DND-41 (cell line): ENCODE measurements at regions not wholly inside any gene's neighbourhood (a gene's known extent, or its start where the extent isn't known, plus 50 kb on each side); places are given as distances from the start of the nearest gene placed in this dataset.

Experiments used
- ATAC-seq: fragments of 200-7000 bp; cut with Tn5 transposase; 3 replicates; pipeline ENCODE4 v1.9.1; 2021; ENCODE audit warnings: low read depth; ENCODE audit not compliant: insufficient read depth
- DNase-seq: peaks from one replicate; pipeline ENCODE4 v3.0.0-alpha.2; 2020
- H2AFZ ChIP-seq: 2 replicates; pipeline ENCODE4 v1.6.0; 2012; ENCODE audit warnings: low read depth, low read length
- H3K27ac ChIP-seq: 2 replicates; pipeline ENCODE4 v1.5.1; 2012; ENCODE audit warnings: low read length, inconsistent platforms
- H3K27me3 ChIP-seq: fragments of 200-600 bp; sonication (generic); 2 replicates; pipeline ENCODE4 v1.6.0; 2012; ENCODE audit warnings: low read length, mild to moderate bottlenecking, inconsistent platforms; ENCODE audit not compliant: insufficient read depth, poor library complexity
- H3K36me3 ChIP-seq: 2 replicates; pipeline ENCODE4 v1.5.1; 2012; ENCODE audit warnings: low read length, inconsistent platforms; ENCODE audit not compliant: insufficient read depth
- H3K4me1 ChIP-seq: 2 replicates; pipeline ENCODE4 v1.5.1; 2012; ENCODE audit warnings: mild to moderate bottlenecking, low read length; ENCODE audit not compliant: insufficient read depth
- H3K4me2 ChIP-seq: 2 replicates; pipeline ENCODE4 v1.6.0; 2012; ENCODE audit warnings: mild to moderate bottlenecking, moderate library complexity, low read length, inconsistent platforms; ENCODE audit not compliant: insufficient read depth
- H3K4me3 ChIP-seq, 2 experiments: fragments of 200-600 bp in 1 of 2; shearing (Covaris generic) in 1 of 2; 2 replicates each; pipeline ENCODE4 v1.5.1; 2012 to 2016; ENCODE audit warnings: inconsistent platforms in 2 of 2, low read length in 2 of 2, mild to moderate bottlenecking in 2 of 2, low read depth in 1 of 2, moderate library complexity in 1 of 2
- H3K79me2 ChIP-seq: 2 replicates; pipeline ENCODE4 v1.6.0; 2012; ENCODE audit warnings: low read length, inconsistent platforms; ENCODE audit not compliant: insufficient read depth
- H3K9ac ChIP-seq: 2 replicates; pipeline ENCODE4 v1.6.0; 2012; ENCODE audit warnings: low read depth, mild to moderate bottlenecking, inconsistent platforms, low read length, moderate library complexity
- H3K9me3 ChIP-seq: 2 replicates; pipeline ENCODE4 v1.5.1; 2012; ENCODE audit warnings: low read length, moderate library complexity, mild to moderate bottlenecking, inconsistent platforms; ENCODE audit not compliant: insufficient read depth, severe bottlenecking
- H4K20me1 ChIP-seq: 2 replicates; pipeline ENCODE4 v1.6.0; 2012; ENCODE audit warnings: low read length; ENCODE audit not compliant: insufficient read depth
- EZH2 ChIP-seq: IDR thresholded peaks from 3 replicates; pipeline ENCODE4 v1.6.1; 2012; ENCODE audit warnings: borderline replicate concordance, low read depth, mild to moderate bottlenecking, moderate library complexity, low read length, inconsistent platforms; ENCODE audit not compliant: severe bottlenecking
- TF ChIP-seq, protein P1 (sequence below): IDR thresholded peaks from 2 replicates; pipeline ENCODE4 v1.5.1; 2012; ENCODE audit warnings: borderline replicate concordance, low read length, moderate library complexity, mild to moderate bottlenecking; ENCODE audit not compliant: poor library complexity, severe bottlenecking; ENCODE audit errors: extremely low read depth

- DNase-seq (no peak), ATAC-seq (no peak)
- H2AFZ ChIP-seq, result no peak overlapping the region
Observed at GRCh38 chr6:15981956-15982355, 146.9 kb upstream of the MYLIP start.

GRCh38 chr6:15980801-15981200 is 148.1 kb upstream of the MYLIP start:
- no peak for TF ChIP-seq EZH2
- TF ChIP-seq, protein P1, sequence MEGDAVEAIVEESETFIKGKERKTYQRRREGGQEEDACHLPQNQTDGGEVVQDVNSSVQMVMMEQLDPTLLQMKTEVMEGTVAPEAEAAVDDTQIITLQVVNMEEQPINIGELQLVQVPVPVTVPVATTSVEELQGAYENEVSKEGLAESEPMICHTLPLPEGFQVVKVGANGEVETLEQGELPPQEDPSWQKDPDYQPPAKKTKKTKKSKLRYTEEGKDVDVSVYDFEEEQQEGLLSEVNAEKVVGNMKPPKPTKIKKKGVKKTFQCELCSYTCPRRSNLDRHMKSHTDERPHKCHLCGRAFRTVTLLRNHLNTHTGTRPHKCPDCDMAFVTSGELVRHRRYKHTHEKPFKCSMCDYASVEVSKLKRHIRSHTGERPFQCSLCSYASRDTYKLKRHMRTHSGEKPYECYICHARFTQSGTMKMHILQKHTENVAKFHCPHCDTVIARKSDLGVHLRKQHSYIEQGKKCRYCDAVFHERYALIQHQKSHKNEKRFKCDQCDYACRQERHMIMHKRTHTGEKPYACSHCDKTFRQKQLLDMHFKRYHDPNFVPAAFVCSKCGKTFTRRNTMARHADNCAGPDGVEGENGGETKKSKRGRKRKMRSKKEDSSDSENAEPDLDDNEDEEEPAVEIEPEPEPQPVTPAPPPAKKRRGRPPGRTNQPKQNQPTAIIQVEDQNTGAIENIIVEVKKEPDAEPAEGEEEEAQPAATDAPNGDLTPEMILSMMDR, result no peak
- Histone ChIP-seq H2AFZ (no peak overlapping the region), H3K79me2 (no peaks in the 10 kb centered on the region), H4K20me1 (no peaks in the 10 kb centered on the region), H3K9ac (no peak overlapping the region), H3K4me1 (no peaks in the 10 kb centered on the region), H3K4me3 (no peak overlapping the region), H3K27me3 (no peaks in the 10 kb centered on the region), H3K27ac (no peak overlapping the region), H3K36me3 (no peaks in the 10 kb centered on the region), H3K4me2 (no peak overlapping the region), H3K9me3 (no peaks in the 10 kb centered on the region)
- ATAC-seq, result no peak
- DNase-seq, result no peak

More at GRCh38 chr6:15981956-15982355, 146.9 kb upstream of the MYLIP start:
- H3K4me3 ChIP-seq, result no peak overlapping the region
- H3K36me3 ChIP-seq, result no peaks in the 10 kb centered on the region
- H3K4me2 ChIP-seq, result no peak overlapping the region
- no peaks in the 10 kb centered on the region for H3K4me1 ChIP-seq
- no peak overlapping the region for H3K27ac ChIP-seq
- no peaks in the 10 kb centered on the region for H4K20me1 ChIP-seq
- no peaks in the 10 kb centered on the region for H3K27me3 ChIP-seq
- no peaks in the 10 kb centered on the region for H3K79me2 ChIP-seq
- no peaks in the 10 kb centered on the region for H3K9me3 ChIP-seq
- no peak for TF ChIP-seq EZH2
- TF ChIP-seq, protein P1, result no peak
- H3K9ac ChIP-seq, result no peak overlapping the region

- Histone ChIP-seq H3K27ac (no peak overlapping the region), H3K4me3 (no peak overlapping the region), H3K36me3 (no peaks in the 10 kb centered on the region), H4K20me1 (no peaks in the 10 kb centered on the region), H3K27me3 (no peaks in the 10 kb centered on the region), H3K4me2 (no peak overlapping the region), H2AFZ (no peak overlapping the region), H3K79me2 (no peaks in the 10 kb centered on the region), H3K9me3 (peaks cover 3% of the 10 kb centered on the region), H3K9ac (no peak overlapping the region), H3K4me1 (no peaks in the 10 kb centered on the region)
- TF ChIP-seq, protein P1, result no peak
- TF ChIP-seq EZH2, result no peak
- ATAC-seq, result no peak
- no peak for DNase-seq
Observed at GRCh38 chr6:15978426-15978825, 150.5 kb upstream of the MYLIP start.

- Histone ChIP-seq H3K4me3 (no peak overlapping the region), H3K4me2 (no peak overlapping the region), H2AFZ (no peak overlapping the region), H3K9ac (no peak overlapping the region), H3K27me3 (no peaks in the 10 kb centered on the region), H3K36me3 (no peaks in the 10 kb centered on the region), H3K9me3 (peaks cover 3% of the 10 kb centered on the region), H3K79me2 (no peaks in the 10 kb centered on the region), H3K4me1 (no peaks in the 10 kb centered on the region), H3K27ac (no peak overlapping the region), H4K20me1 (no peaks in the 10 kb centered on the region)
- peak; percentile 5 for DNase-seq
- peak; percentile 64; the same call in 2 of the 3 replicates for ATAC-seq
- TF ChIP-seq, protein P1, result no peak
- TF ChIP-seq EZH2, result no peak
Observed at GRCh38 chr6:15977050-15977449, 151.8 kb upstream of the MYLIP start.
